HG03575 (cell line): ENCODE measurements at regions not wholly inside any gene's neighbourhood (a gene's known extent, or its start where the extent isn't known, plus 50 kb on each side); places are given as distances from the start of the nearest gene placed in this dataset.
A peak's percentile ranks its signal among the peaks of the same experiment; 100 is the strongest.
"Not testable (repeated sequence)": the region's sequence is repeated elsewhere in the genome, so short reads cannot be mapped to it uniquely, and the experiment has no call there.

Experiments
- ATAC-seq: cut with Tn5 transposase; IDR thresholded peaks from one replicate; pipeline ENCODE4 v1.9.1; 2021; ENCODE audit not compliant: unreplicated experiment, insufficient number of reproducible peaks, low FRiP score; ENCODE audit errors: extremely low read depth

GRCh38 chr2:37561615-37562569 is 109.5 kb downstream of the CDC42EP3 start:
- ATAC-seq = no peak

GRCh38 chr2:37563375-37564015 is 107.9 kb downstream of the CDC42EP3 start:
- no peak for ATAC-seq

- ATAC-seq = no peak
Measured at GRCh38 chr2:37564356-37564755, 107.1 kb downstream of the CDC42EP3 start.

- no peak for ATAC-seq
Measured at GRCh38 chr2:37566517-37566981, 104.9 kb downstream of the CDC42EP3 start.

- ATAC-seq = no peak
Measured at GRCh38 chr2:37568565-37568964, 102.9 kb downstream of the CDC42EP3 start.

GRCh38 chr2:37569131-37569823 is 102.2 kb downstream of the CDC42EP3 start:
- ATAC-seq = no peak

- ATAC-seq = no peak
Measured at GRCh38 chr2:37569986-37570679, 101.3 kb downstream of the CDC42EP3 start.

GRCh38 chr2:37570773-37571586 is 100.5 kb downstream of the CDC42EP3 start:
- ATAC-seq = peak; percentile 94

GRCh38 chr2:37571587-37572136 is 99.8 kb downstream of the CDC42EP3 start:
- no peak for ATAC-seq

GRCh38 chr2:37573451-37574388 is 97.7 kb downstream of the CDC42EP3 start:
- no peak for ATAC-seq

GRCh38 chr2:37575780-37576179 is 95.7 kb downstream of the CDC42EP3 start:
- ATAC-seq = no peak

- ATAC-seq = not testable (repeated sequence)
Measured at GRCh38 chr2:37576194-37576593, 95.2 kb downstream of the CDC42EP3 start.

- no peak for ATAC-seq
Measured at GRCh38 chr2:37576831-37577230, 94.6 kb downstream of the CDC42EP3 start.

GRCh38 chr2:37579192-37579713 is 92.2 kb downstream of the CDC42EP3 start:
- no peak for ATAC-seq

GRCh38 chr2:37579949-37580348 is 91.5 kb downstream of the CDC42EP3 start:
- not testable (repeated sequence) for ATAC-seq

- no peak for ATAC-seq
Measured at GRCh38 chr2:37581433-37581832, 90.0 kb downstream of the CDC42EP3 start.
